COR-L47 (cell line): ENCODE measurements at regions not wholly inside any gene's neighbourhood (a gene's known extent, or its start where the extent isn't known, plus 50 kb on each side); places are given as distances from the start of the nearest gene placed in this dataset.
"Not testable (repeated sequence)": the region's sequence is repeated elsewhere in the genome, so short reads cannot be mapped to it uniquely, and the experiment has no call there.

Experiments
- DNase-seq: peaks from one replicate; lab custom pipeline; 2025; lab: John Stamatoyannopoulos, UW

- no peak for DNase-seq
Measured at GRCh38 chr7:4523873-4524272, 158.2 kb upstream of the FOXK1 start.

- no peak for DNase-seq
Measured at GRCh38 chr7:4525884-4526283, 156.2 kb upstream of the FOXK1 start.

GRCh38 chr7:4527988-4528636 lies 154.0 kb upstream of the FOXK1 start:
- no peak for DNase-seq

- DNase-seq: no peak
Measured at GRCh38 chr7:4531236-4531635, 150.9 kb upstream of the FOXK1 start.

- not testable (repeated sequence) for DNase-seq
Measured at GRCh38 chr7:4533339-4533738, 148.8 kb upstream of the FOXK1 start.

- DNase-seq: no peak
Measured at GRCh38 chr7:4549681-4550080, 132.4 kb upstream of the FOXK1 start.

GRCh38 chr7:4550117-4550516 lies 132.0 kb upstream of the FOXK1 start:
- DNase-seq: no peak

- no peak for DNase-seq
Measured at GRCh38 chr7:4552985-4553384, 129.1 kb upstream of the FOXK1 start.

GRCh38 chr7:4556868-4557793 lies 125.0 kb upstream of the FOXK1 start:
- DNase-seq: no peak

GRCh38 chr7:4561795-4562194 lies 120.3 kb upstream of the FOXK1 start:
- no peak for DNase-seq

- no peak for DNase-seq
Measured at GRCh38 chr7:4566714-4567113, 115.4 kb upstream of the FOXK1 start.

- DNase-seq: no peak
Measured at GRCh38 chr7:4574851-4575250, 107.2 kb upstream of the FOXK1 start.

GRCh38 chr7:4575254-4575653 lies 106.8 kb upstream of the FOXK1 start:
- no peak for DNase-seq

GRCh38 chr7:4602905-4603842 lies 78.9 kb upstream of the FOXK1 start:
- DNase-seq: no peak

GRCh38 chr7:4603843-4604231 lies 78.3 kb upstream of the FOXK1 start:
- DNase-seq: no peak

- no peak for DNase-seq
Measured at GRCh38 chr7:4604456-4604940, 77.6 kb upstream of the FOXK1 start.

- DNase-seq: no peak
Measured at GRCh38 chr7:4606797-4607196, 75.3 kb upstream of the FOXK1 start.

GRCh38 chr7:4607311-4607729 lies 74.8 kb upstream of the FOXK1 start:
- DNase-seq: no peak

GRCh38 chr7:4609576-4609975 lies 72.5 kb upstream of the FOXK1 start:
- not testable (repeated sequence) for DNase-seq

GRCh38 chr7:4610768-4611467 lies 71.2 kb upstream of the FOXK1 start:
- DNase-seq: peak; percentile 34

GRCh38 chr7:4612237-4612636 lies 69.9 kb upstream of the FOXK1 start:
- no peak for DNase-seq
